Vagina (tissue), 2 donors: ENCODE measurements at regions not wholly inside any gene's neighbourhood (a gene's known extent, or its start where the extent isn't known, plus 50 kb on each side); places are given as distances from the start of the nearest gene placed in this dataset.
"Not testable (repeated sequence)": the region's sequence is repeated elsewhere in the genome, so short reads cannot be mapped to it uniquely, and the experiment has no call there.

Experiments used
- POLR2A ChIP-seq, 2 donors: fragments of 450-650 bp; IDR thresholded peaks; one replicate each; pipeline ENCODE4 v1.6.1; 2017; ENCODE audit warnings: antibody characterized with exemption in 2 of 2, mild to moderate bottlenecking in 2 of 2, moderate library complexity in 2 of 2
- POLR2AphosphoS5 ChIP-seq, 2 donors: sonication (generic); formaldehyde crosslinking; IDR thresholded peaks; one replicate each; pipeline ENCODE4 v1.9.0; 2017; ENCODE audit warnings: antibody characterized with exemption in 2 of 2, mild to moderate bottlenecking in 2 of 2, low read depth in 1 of 2; ENCODE audit not compliant: insufficient read depth in 1 of 2
- TF ChIP-seq, protein P1 (sequence below), 3 experiments: fragments of 450-650 bp in 2 of 3; fragments of 200-600 bp in 1 of 3; sonication (generic) in 1 of 3; IDR thresholded peaks; one replicate each; pipeline ENCODE4 v1.5.1; 2017 to 2019; ENCODE audit warnings: antibody characterized with exemption in 3 of 3, mild to moderate bottlenecking in 2 of 3, moderate library complexity in 2 of 3

GRCh38 chr5:34185572-34185971 is 142.6 kb upstream of the C1QTNF3 start:
- TF ChIP-seq, protein P1, sequence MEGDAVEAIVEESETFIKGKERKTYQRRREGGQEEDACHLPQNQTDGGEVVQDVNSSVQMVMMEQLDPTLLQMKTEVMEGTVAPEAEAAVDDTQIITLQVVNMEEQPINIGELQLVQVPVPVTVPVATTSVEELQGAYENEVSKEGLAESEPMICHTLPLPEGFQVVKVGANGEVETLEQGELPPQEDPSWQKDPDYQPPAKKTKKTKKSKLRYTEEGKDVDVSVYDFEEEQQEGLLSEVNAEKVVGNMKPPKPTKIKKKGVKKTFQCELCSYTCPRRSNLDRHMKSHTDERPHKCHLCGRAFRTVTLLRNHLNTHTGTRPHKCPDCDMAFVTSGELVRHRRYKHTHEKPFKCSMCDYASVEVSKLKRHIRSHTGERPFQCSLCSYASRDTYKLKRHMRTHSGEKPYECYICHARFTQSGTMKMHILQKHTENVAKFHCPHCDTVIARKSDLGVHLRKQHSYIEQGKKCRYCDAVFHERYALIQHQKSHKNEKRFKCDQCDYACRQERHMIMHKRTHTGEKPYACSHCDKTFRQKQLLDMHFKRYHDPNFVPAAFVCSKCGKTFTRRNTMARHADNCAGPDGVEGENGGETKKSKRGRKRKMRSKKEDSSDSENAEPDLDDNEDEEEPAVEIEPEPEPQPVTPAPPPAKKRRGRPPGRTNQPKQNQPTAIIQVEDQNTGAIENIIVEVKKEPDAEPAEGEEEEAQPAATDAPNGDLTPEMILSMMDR (IDR thresholded peaks at IDR 0.05) = not testable (repeated sequence)
- TF ChIP-seq POLR2AphosphoS5 (IDR thresholded peaks at IDR 0.05; ENCODE audit: insufficient read depth in 1 of 2, low read depth in 1 of 2); POLR2A (IDR thresholded peaks at IDR 0.05): not testable (repeated sequence)
